OCI-LY7 (cell line): ENCODE measurements at regions not wholly inside any gene's neighbourhood (a gene's known extent, or its start where the extent isn't known, plus 50 kb on each side); places are given as distances from the start of the nearest gene placed in this dataset.
"Not testable (repeated sequence)": the region's sequence is repeated elsewhere in the genome, so short reads cannot be mapped to it uniquely, and the experiment has no call there.

Source experiments
- EZH2phosphoT487 ChIP-seq: fragments of 200-600 bp; sonication (generic); IDR thresholded peaks from 2 replicates; pipeline ENCODE4 v1.6.1; 2018; ENCODE audit warnings: low read depth, borderline replicate concordance, mild to moderate bottlenecking, mixed run types, antibody characterized with exemption, low read length, moderate library complexity, mixed read lengths
- TF ChIP-seq, protein P1 (sequence below): fragments of 200-600 bp; sonication (generic); conservative IDR thresholded peaks from 2 replicates; pipeline ENCODE4 v1.5.1; 2014; ENCODE audit warnings: mild to moderate bottlenecking, antibody characterized with exemption, low read length, moderate library complexity, mixed read lengths

DNA sequence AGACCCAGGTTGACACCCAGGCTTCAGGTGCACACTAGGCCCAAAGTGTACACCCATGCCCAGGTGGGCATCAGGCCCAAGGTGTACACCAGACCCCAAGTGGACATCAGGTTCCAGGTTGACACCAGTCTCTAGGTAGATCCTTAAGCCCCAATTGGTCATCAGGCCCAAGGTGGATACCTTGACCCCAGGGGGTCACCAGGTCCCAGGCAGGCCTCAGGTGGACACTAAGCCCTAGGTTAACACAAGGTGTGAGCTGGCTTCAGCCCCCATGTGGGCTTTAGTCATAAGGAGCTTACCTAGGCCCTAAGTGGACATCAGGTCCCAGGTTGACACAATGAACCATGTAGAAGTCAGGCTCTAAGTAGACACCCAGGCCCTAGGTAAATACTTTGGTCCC is 200.1 kb downstream of the POTEG start:
- TF ChIP-seq, protein P1, sequence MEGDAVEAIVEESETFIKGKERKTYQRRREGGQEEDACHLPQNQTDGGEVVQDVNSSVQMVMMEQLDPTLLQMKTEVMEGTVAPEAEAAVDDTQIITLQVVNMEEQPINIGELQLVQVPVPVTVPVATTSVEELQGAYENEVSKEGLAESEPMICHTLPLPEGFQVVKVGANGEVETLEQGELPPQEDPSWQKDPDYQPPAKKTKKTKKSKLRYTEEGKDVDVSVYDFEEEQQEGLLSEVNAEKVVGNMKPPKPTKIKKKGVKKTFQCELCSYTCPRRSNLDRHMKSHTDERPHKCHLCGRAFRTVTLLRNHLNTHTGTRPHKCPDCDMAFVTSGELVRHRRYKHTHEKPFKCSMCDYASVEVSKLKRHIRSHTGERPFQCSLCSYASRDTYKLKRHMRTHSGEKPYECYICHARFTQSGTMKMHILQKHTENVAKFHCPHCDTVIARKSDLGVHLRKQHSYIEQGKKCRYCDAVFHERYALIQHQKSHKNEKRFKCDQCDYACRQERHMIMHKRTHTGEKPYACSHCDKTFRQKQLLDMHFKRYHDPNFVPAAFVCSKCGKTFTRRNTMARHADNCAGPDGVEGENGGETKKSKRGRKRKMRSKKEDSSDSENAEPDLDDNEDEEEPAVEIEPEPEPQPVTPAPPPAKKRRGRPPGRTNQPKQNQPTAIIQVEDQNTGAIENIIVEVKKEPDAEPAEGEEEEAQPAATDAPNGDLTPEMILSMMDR: not testable (repeated sequence)
- not testable (repeated sequence) for TF ChIP-seq EZH2phosphoT487
